ENCODE measurements at regions not wholly inside any gene's neighbourhood (a gene's known extent, or its start where the extent isn't known, plus 50 kb on each side); places are given as distances from the start of the nearest gene placed in this dataset.

DNA sequence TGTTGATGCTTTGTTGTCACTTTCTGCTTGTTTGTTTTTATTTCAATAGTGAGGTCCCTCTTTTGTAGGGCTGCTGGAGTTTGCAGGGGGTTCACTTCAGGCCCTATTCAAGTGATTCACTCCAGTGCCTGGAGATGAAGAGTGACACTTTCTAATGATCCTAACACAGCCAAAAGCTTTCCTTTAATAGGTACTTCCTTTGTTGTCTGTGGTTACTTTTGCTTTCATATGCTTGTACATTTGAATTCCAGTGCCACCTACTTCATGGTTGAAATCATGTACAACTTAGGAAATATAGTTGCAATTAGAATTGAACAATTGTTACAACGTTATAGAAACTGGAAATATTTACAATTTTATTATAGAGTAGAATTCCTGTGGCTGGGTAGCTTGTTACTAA, 466.8 kb upstream of the EPHA3 start:
- Histone ChIP-seq H3K9ac (no peak overlapping the region), H3K4me3 (IDR thresholded peaks at IDR 0.05; ENCODE audit: insufficient read depth, low read depth, low read length) (no peak overlapping the region), H3K36me3 (ENCODE audit: insufficient read depth) (no peaks in the 10 kb centered on the region), H3K4me1 (ENCODE audit: low read depth, poor library complexity, severe bottlenecking) (no peaks in the 10 kb centered on the region), H3K27me3 (ENCODE audit: insufficient read depth, low read depth) (no peaks in the 10 kb centered on the region), H3K27ac (no peak overlapping the region), H3K4me2 (no peak overlapping the region), H3K79me2 (ENCODE audit: insufficient read depth, low read depth) (no peaks in the 10 kb centered on the region), H4K20me1 (ENCODE audit: insufficient read depth) (no peaks in the 10 kb centered on the region), H2AFZ (ENCODE audit: low read depth) (no peak overlapping the region)
- TF ChIP-seq, protein P1, sequence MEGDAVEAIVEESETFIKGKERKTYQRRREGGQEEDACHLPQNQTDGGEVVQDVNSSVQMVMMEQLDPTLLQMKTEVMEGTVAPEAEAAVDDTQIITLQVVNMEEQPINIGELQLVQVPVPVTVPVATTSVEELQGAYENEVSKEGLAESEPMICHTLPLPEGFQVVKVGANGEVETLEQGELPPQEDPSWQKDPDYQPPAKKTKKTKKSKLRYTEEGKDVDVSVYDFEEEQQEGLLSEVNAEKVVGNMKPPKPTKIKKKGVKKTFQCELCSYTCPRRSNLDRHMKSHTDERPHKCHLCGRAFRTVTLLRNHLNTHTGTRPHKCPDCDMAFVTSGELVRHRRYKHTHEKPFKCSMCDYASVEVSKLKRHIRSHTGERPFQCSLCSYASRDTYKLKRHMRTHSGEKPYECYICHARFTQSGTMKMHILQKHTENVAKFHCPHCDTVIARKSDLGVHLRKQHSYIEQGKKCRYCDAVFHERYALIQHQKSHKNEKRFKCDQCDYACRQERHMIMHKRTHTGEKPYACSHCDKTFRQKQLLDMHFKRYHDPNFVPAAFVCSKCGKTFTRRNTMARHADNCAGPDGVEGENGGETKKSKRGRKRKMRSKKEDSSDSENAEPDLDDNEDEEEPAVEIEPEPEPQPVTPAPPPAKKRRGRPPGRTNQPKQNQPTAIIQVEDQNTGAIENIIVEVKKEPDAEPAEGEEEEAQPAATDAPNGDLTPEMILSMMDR (conservative IDR thresholded peaks at IDR 0.05; ENCODE audit: low read depth, low read length): no peak

GRCh38 chr3:88641033-88641604, 466.3 kb upstream of the EPHA3 start:
- no peaks in the 10 kb centered on the region for H3K79me2 ChIP-seq (ENCODE audit: insufficient read depth, low read depth)
- H3K27me3 ChIP-seq (ENCODE audit: insufficient read depth, low read depth): no peaks in the 10 kb centered on the region
- TF ChIP-seq, protein P1 (conservative IDR thresholded peaks at IDR 0.05; ENCODE audit: low read depth, low read length): no peak

GRCh38 chr3:88657459-88657858, 450.0 kb upstream of the EPHA3 start:
- no peak overlapping the region for H2AFZ ChIP-seq (ENCODE audit: low read depth)
- H3K4me1 ChIP-seq (ENCODE audit: low read depth, poor library complexity, severe bottlenecking): no peaks in the 10 kb centered on the region
- no peak overlapping the region for H3K9ac ChIP-seq
- H3K27ac ChIP-seq: no peak overlapping the region
- no peaks in the 10 kb centered on the region for H4K20me1 ChIP-seq (ENCODE audit: insufficient read depth)
- H3K4me3 ChIP-seq (IDR thresholded peaks at IDR 0.05; ENCODE audit: insufficient read depth, low read depth, low read length): no peak overlapping the region
- H3K27me3 ChIP-seq (ENCODE audit: insufficient read depth, low read depth): no peaks in the 10 kb centered on the region
- no peak overlapping the region for H3K4me2 ChIP-seq
- TF ChIP-seq, protein P1 (conservative IDR thresholded peaks at IDR 0.05; ENCODE audit: low read depth, low read length): no peak
- no peaks in the 10 kb centered on the region for H3K36me3 ChIP-seq (ENCODE audit: insufficient read depth)
- no peaks in the 10 kb centered on the region for H3K79me2 ChIP-seq (ENCODE audit: insufficient read depth, low read depth)

More at GRCh38 chr3:88641033-88641604, 466.3 kb upstream of the EPHA3 start:
- H3K27ac ChIP-seq: no peak overlapping the region
- H4K20me1 ChIP-seq (ENCODE audit: insufficient read depth): no peaks in the 10 kb centered on the region
- H3K9ac ChIP-seq: no peak overlapping the region
- H2AFZ ChIP-seq (ENCODE audit: low read depth): no peak overlapping the region
- no peaks in the 10 kb centered on the region for H3K36me3 ChIP-seq (ENCODE audit: insufficient read depth)
- no peaks in the 10 kb centered on the region for H3K4me1 ChIP-seq (ENCODE audit: low read depth, poor library complexity, severe bottlenecking)
- no peak overlapping the region for H3K4me2 ChIP-seq
- no peak overlapping the region for H3K4me3 ChIP-seq (IDR thresholded peaks at IDR 0.05; ENCODE audit: insufficient read depth, low read depth, low read length)

GRCh38 chr3:88661433-88661824, 446.0 kb upstream of the EPHA3 start:
- Histone ChIP-seq H3K4me1 (ENCODE audit: low read depth, poor library complexity, severe bottlenecking) (no peaks in the 10 kb centered on the region), H3K4me3 (IDR thresholded peaks at IDR 0.05; ENCODE audit: insufficient read depth, low read depth, low read length) (no peak overlapping the region)
- TF ChIP-seq, protein P1 (conservative IDR thresholded peaks at IDR 0.05; ENCODE audit: low read depth, low read length): no peak

More at GRCh38 chr3:88661433-88661824, 446.0 kb upstream of the EPHA3 start:
- Histone ChIP-seq H3K27me3 (ENCODE audit: insufficient read depth, low read depth) (no peaks in the 10 kb centered on the region), H3K36me3 (ENCODE audit: insufficient read depth) (no peaks in the 10 kb centered on the region), H3K9ac (no peak overlapping the region), H4K20me1 (ENCODE audit: insufficient read depth) (no peaks in the 10 kb centered on the region), H2AFZ (ENCODE audit: low read depth) (no peak overlapping the region), H3K79me2 (ENCODE audit: insufficient read depth, low read depth) (no peaks in the 10 kb centered on the region), H3K27ac (no peak overlapping the region), H3K4me2 (no peak overlapping the region)

All from KMS-11 (cell line).